Suprapubic skin (tissue), 4 donors: ENCODE measurements at regions not wholly inside any gene's neighbourhood (a gene's known extent, or its start where the extent isn't known, plus 50 kb on each side); places are given as distances from the start of the nearest gene placed in this dataset.

Experiments
- DNase-seq, 2 donors: peaks; one replicate each; pipeline ENCODE4 v3.0.0-alpha.2; 2019; ENCODE audit warnings: low spot score in 2 of 2
- H3K27ac ChIP-seq: fragments of 200-600 bp; sonication (generic); one replicate; pipeline ENCODE4 v1.5.1; 2019
- H3K27me3 ChIP-seq: fragments of 200-600 bp; sonication (generic); one replicate; pipeline ENCODE4 v1.5.1; 2019
- H3K36me3 ChIP-seq: fragments of 200-600 bp; sonication (generic); one replicate; pipeline ENCODE4 v1.5.1; 2019
- H3K4me1 ChIP-seq: fragments of 200-600 bp; sonication (generic); one replicate; pipeline ENCODE4 v1.5.1; 2019
- H3K4me3 ChIP-seq: fragments of 200-600 bp; sonication (generic); one replicate; pipeline ENCODE4 v1.5.1; 2019; ENCODE audit warnings: mild to moderate bottlenecking
- H3K9me3 ChIP-seq: fragments of 200-600 bp; sonication (generic); one replicate; pipeline ENCODE4 v1.5.1; 2019
- CTCF ChIP-seq, 2 donors: fragments of 200-600 bp in 1 of 2; fragments of 450-650 bp in 1 of 2; sonication (generic) in 1 of 2; IDR thresholded peaks; one replicate each; pipeline ENCODE4 v1.5.1; 2016 to 2019; ENCODE audit warnings: antibody characterized with exemption in 2 of 2, mild to moderate bottlenecking in 1 of 2, moderate library complexity in 1 of 2
- EP300 ChIP-seq: sonication (generic); formaldehyde crosslinking; IDR thresholded peaks from one replicate; pipeline ENCODE4 v1.6.1; 2017; ENCODE audit warnings: antibody characterized with exemption
- POLR2A ChIP-seq, 2 donors: fragments of 450-650 bp; IDR thresholded peaks; one replicate each; pipeline ENCODE4 v1.6.1; 2017; ENCODE audit warnings: antibody characterized with exemption in 2 of 2, mild to moderate bottlenecking in 2 of 2, moderate library complexity in 2 of 2
- POLR2AphosphoS5 ChIP-seq, 3 donors: sonication (generic); formaldehyde crosslinking; IDR thresholded peaks; one replicate each; pipeline ENCODE4 v1.6.1; 2017; ENCODE audit warnings: antibody characterized with exemption in 3 of 3
- whole genome bisulfite sequencing: methylation state at CpG from one replicate; pipeline ENCODE4 v1.1.5; 2018; 5-methylcytosine and 5-hydroxymethylcytosine counted together

DNA sequence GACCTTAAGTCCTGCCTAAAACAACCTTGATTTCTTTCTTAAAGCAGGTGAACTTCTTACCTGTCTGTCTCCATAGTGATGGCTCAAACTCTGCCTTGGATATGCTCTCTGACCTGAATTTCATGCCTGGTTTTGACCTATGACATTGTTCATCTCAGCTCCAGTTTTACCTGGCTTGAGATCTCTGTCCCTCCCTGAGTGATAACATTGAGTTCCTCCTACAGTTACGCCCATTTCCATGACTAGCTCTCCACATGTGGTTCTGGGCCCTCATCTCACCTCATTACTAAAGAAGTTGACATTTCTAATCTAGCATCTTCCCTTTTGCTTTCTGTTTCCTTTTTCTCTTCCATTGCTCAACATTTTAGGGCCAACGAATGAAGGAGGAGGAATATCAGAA lies 233.1 kb downstream of the HHIPL2 start:
- no peak overlapping the region for H3K4me3 ChIP-seq
- H3K36me3 ChIP-seq = no peaks in the 10 kb centered on the region
- no peaks in the 10 kb centered on the region for H3K27me3 ChIP-seq
- WGBS = 82% methylated on average over 2 of the region's 2 CpGs
- DNase-seq = no peak
- no peak overlapping the region for H3K27ac ChIP-seq
- no peaks in the 10 kb centered on the region for H3K9me3 ChIP-seq
- H3K4me1 ChIP-seq = no peaks in the 10 kb centered on the region
- TF ChIP-seq CTCF (IDR thresholded peaks at IDR 0.05) = no peak
- TF ChIP-seq POLR2A (IDR thresholded peaks at IDR 0.05) = no peak

GRCh38 chr1:222310836-222311235 lies 237.1 kb downstream of the HHIPL2 start:
- Histone ChIP-seq H3K27ac (no peak overlapping the region), H3K27me3 (no peaks in the 10 kb centered on the region), H3K36me3 (no peaks in the 10 kb centered on the region), H3K4me1 (no peaks in the 10 kb centered on the region), H3K4me3 (no peak overlapping the region), H3K9me3 (no peaks in the 10 kb centered on the region)
- DNase-seq = no peak
- TF ChIP-seq EP300 (no peak), POLR2A (IDR thresholded peaks at IDR 0.05) (no peak), CTCF (IDR thresholded peaks at IDR 0.05) (no peak), POLR2AphosphoS5 (IDR thresholded peaks at IDR 0.05) (no peak)
- WGBS = 44% methylated on average over 4 of the region's 5 CpGs

DNA sequence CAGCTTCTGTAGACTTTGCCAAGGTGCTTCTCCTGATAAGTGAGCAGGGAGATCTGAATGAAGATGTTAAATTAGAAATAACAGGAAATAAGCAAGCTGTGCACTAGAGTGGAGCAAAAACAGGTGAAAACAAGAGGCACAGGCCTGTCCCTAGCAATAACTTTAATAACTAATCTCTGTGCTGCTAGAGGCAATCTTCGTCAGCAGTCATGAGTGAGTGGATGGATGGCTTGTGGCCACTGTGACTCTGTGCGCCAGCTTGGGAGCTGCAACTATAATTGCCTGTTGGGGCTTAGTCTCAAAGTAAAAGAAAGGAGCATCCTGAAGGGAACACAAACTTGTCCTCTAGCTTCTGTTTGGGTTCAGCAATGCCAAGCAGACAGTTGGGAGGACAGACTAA lies 240.3 kb downstream of the HHIPL2 start:
- Histone ChIP-seq H3K27ac (no peak overlapping the region), H3K36me3 (no peaks in the 10 kb centered on the region), H3K4me1 (no peaks in the 10 kb centered on the region), H3K4me3 (no peak overlapping the region), H3K27me3 (no peaks in the 10 kb centered on the region), H3K9me3 (no peaks in the 10 kb centered on the region)
- no peak for TF ChIP-seq POLR2A (IDR thresholded peaks at IDR 0.05)
- TF ChIP-seq POLR2AphosphoS5 (IDR thresholded peaks at IDR 0.05) = no peak
- WGBS = 48% methylated on average over 2 of the region's 2 CpGs
- DNase-seq = no peak

DNA sequence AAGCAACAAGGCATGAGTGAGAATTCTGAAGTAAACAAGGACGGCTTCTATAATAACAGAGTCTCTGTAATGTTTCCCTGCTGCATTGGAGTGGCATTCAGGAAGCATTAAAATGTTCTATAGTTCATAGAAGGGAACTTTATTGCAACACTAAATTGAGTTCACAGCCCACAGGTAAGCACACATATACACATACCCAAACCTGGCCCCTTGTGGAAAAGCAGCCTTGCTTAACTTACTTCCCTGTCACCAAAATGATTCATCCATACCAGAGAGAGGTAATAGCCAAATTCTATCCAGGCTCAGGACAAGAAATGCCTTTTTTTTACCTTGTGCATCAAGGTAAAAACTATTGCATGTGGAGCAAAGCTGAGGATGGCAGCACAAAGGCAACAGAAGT lies 241.4 kb downstream of the HHIPL2 start:
- Histone ChIP-seq H3K27me3 (no peaks in the 10 kb centered on the region), H3K36me3 (no peaks in the 10 kb centered on the region), H3K9me3 (no peaks in the 10 kb centered on the region), H3K4me1 (no peaks in the 10 kb centered on the region), H3K27ac (no peak overlapping the region), H3K4me3 (no peak overlapping the region)
- TF ChIP-seq CTCF (IDR thresholded peaks at IDR 0.05) (no peak), POLR2A (IDR thresholded peaks at IDR 0.05) (no peak), POLR2AphosphoS5 (IDR thresholded peaks at IDR 0.05) (no peak), EP300 (no peak)
- no peak for DNase-seq
- WGBS = 95% methylated on average over 1 of the region's 1 CpG

DNA sequence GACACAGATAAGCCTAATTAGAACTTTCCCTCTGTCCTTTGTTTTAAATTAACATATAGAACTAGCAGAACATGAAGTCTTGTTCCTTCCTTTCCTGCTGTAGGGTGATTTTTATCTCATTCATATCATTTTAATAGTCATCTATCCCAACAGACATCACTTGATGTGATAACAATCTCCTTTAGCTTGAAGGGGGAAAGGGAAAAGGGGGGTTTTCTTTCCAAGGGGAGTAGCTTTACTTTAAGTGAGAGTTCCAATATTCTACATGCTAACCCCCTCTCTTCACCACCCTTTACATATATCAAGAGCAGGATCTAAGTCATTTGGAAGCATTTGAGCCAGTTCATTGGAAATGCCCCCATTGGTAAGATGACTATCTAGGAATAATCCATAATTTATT lies 241.9 kb downstream of the HHIPL2 start:
- Histone ChIP-seq H3K27me3 (no peaks in the 10 kb centered on the region), H3K9me3 (no peaks in the 10 kb centered on the region), H3K4me3 (no peak overlapping the region), H3K27ac (no peak overlapping the region), H3K4me1 (no peaks in the 10 kb centered on the region), H3K36me3 (no peaks in the 10 kb centered on the region)
- TF ChIP-seq EP300 = no peak
- no peak for TF ChIP-seq POLR2A (IDR thresholded peaks at IDR 0.05)
- no peak for TF ChIP-seq POLR2AphosphoS5 (IDR thresholded peaks at IDR 0.05)
- TF ChIP-seq CTCF (IDR thresholded peaks at IDR 0.05) = no peak
- DNase-seq = no peak

- no peaks in the 10 kb centered on the region for H3K27me3 ChIP-seq
- no peak for DNase-seq
- no peaks in the 10 kb centered on the region for H3K36me3 ChIP-seq
- 84% methylated on average over 2 of the region's 2 CpGs for WGBS
- H3K27ac ChIP-seq = no peak overlapping the region
- no peak overlapping the region for H3K4me3 ChIP-seq
- H3K9me3 ChIP-seq = no peaks in the 10 kb centered on the region
- TF ChIP-seq POLR2AphosphoS5 (IDR thresholded peaks at IDR 0.05) (no peak), POLR2A (IDR thresholded peaks at IDR 0.05) (no peak), CTCF (IDR thresholded peaks at IDR 0.05) (no peak), EP300 (no peak)
- no peaks in the 10 kb centered on the region for H3K4me1 ChIP-seq
These were observed 246.3 kb downstream of the HHIPL2 start for GRCh38 chr1:222301652-222302051.
